HG03135 (cell line): ENCODE measurements at regions not wholly inside any gene's neighbourhood (a gene's known extent, or its start where the extent isn't known, plus 50 kb on each side); places are given as distances from the start of the nearest gene placed in this dataset.

Experiments
- ATAC-seq: cut with Tn5 transposase; IDR thresholded peaks from one replicate; pipeline ENCODE4 v1.9.1; 2021; ENCODE audit warnings: mild to moderate bottlenecking, moderate library complexity; ENCODE audit not compliant: unreplicated experiment

DNA sequence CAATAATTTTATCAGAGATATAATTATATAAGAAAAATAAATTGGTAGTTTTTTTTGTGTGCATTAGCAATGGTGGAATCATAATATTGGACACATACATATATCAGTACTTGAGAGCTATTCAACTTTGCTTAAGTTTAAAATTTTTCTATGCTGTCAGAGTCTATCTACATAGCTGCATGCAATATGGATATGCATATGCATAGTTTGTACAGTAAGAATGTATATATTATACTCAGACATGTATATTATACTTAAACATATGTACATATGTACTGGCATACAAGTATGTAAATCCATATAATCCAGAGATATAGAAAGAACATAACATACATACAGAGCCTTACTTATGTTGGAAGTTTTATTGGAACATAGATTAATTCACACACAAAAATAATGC is 1043.2 kb downstream of the EFNB2 start:
- no peak for ATAC-seq

DNA sequence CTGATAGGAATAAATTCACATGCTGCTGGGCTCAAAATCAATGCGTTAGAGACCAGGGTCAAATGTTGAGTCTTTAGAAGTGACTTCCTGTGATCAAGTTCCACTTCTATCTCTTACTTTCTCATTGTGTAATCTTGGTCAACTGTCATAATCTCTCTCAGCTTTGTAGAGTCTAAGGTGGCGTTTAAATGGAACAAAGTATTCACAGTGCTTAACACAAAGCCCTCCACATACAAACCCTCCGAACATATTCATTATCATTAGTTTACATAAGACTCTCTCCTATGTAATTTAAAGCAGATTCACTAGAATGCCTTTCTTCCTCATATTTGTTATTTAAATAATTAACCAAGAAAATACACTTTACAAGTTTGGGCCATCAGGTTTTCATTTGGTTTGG is 1044.1 kb downstream of the EFNB2 start:
- no peak for ATAC-seq

DNA sequence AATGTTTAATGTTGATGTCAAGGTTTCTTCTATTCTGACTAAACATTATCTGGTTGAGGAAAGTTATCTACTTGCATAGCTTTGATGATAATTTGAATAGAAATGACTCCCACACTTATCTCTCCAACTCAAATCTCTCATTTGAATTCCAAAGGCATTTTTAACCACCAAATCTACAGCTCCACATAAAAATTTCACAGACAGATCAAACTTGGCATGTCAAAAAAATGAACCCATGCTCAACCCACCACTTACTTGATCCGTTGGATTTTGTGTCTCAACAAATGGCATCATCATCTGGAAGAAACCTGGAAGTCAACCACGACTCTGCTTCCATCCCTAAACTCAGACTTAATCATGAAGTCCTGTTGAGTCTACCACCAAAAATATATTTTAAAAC is 1050.4 kb downstream of the EFNB2 start:
- no peak for ATAC-seq

DNA sequence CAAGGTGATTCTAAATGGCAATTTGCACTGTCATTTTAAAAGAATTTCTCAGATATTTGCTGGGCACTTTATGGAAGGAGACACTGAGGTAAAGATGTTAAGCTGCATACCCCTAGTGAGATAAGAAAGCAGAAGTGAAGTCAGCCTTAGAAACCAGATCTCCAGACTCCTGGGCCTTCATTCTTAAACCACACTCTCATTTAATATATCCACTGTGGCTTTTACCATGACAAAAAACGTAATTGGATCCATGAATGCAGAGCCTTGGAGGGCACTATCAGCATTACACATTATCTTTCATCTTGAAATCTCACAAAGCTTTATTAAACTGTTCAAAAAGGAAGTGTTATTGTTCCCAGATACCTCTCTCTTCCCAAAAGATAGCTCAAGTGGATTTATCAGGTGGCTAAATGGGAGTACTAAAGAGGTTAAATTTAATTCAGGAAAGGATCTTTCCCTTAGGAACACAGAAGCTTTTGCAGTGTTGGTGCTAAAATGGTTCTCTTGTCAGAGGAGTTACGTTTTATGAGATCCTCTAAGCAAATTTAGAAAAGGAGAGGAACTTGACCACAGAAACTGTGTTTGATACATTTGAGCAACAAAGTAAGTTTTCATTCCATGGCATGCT is 1060.4 kb downstream of the EFNB2 start:
- no peak for ATAC-seq

DNA sequence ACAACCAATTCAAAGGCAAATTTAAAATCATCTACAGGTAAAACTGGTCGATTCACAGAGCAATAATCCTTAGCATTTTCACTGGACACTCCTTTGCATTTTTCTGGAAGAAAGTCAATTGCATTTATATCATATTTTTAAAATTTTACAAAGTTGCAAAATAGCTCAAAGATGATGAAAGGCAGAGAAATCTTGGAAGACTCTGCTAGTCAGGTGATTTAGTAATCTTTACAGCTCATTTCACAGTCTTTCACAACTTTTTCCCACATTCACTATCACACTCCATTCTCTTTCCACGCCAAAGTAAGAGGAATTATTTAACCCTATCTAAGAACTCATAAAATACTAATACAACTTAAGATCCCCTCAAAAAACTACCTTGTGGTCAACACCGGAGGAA is 1063.8 kb downstream of the EFNB2 start:
- ATAC-seq, result no peak

DNA sequence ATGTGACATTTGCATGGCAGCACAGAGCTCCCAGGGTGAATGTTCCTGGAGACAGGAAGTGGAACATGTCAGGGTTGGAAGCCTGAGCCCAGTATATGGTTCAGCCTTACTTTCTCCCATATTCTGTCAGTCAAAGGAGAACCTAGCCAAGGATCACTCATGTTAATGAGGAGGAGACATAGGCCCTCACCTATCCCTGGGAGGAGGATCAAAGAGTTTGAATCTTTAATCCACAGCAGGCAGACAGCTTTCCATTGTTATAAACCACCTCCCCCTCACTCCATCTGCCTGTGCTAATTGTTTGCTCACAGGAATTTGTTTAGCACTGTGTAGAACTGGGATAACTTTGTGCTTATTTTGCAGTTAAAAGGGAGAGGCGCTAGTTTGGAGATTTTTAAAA is 1069.1 kb downstream of the EFNB2 start:
- ATAC-seq, result no peak

DNA sequence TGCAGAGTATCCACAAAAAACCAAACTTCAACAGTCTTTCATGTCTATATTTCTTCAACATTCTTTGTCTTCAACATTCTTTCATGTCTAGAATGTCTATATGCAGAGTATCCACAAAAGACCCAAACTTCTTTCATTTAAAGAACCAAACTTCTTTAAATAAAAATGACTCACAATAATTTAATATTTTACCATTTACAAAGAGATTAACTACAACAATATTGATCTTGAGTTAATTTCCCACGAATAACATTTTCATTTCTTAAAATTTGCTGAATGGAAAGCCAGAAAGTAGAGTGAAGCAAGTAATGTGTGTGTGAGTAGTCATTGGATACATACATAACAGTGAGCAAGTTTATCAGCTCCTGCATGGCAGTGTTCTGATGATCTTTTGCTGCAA is 1069.7 kb downstream of the EFNB2 start, which contains the start of gene DAOA:
DAOA (plus strand) TSS at position 301 of the 400 bp plus-strand sequence.
- no peak for ATAC-seq

DNA sequence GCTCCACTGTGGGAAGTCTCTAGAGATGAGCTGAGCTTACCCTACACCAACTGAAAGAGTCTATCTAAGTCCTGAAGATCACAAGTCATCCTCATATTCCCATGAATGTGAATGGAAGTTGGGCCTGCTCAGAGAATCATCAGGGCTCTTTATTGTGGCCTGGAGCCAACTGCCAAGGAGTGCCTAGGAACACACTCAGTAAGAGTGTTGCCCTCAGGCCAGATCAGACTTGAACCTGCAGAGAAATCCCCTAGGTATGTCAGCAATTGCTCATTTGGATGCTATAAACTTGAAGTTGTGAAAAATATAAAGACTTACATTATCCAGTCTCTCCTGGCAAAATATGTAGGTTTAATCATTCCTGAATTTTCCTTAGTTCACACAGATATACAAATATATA is 1070.2 kb downstream of the EFNB2 start:
- no peak for ATAC-seq

DNA sequence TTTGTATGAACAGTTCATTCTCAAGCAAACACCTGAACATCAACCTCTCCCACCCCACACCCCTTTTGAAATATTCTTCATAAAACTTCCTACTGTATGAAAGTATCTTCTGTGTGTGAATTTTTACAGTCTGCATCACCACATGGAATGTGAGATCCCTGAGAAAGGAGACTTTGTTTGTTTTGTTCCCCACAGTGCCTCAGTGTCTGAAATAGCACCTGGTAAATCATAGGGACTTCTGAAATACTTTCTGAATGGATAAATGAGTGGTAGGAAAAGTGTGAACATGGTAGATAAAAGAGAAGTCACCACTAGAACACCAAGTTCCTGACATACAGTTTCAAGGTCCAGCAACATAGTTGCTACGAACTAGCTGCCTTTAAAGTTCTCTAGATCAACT is 1071.2 kb downstream of the EFNB2 start:
- no peak for ATAC-seq

DNA sequence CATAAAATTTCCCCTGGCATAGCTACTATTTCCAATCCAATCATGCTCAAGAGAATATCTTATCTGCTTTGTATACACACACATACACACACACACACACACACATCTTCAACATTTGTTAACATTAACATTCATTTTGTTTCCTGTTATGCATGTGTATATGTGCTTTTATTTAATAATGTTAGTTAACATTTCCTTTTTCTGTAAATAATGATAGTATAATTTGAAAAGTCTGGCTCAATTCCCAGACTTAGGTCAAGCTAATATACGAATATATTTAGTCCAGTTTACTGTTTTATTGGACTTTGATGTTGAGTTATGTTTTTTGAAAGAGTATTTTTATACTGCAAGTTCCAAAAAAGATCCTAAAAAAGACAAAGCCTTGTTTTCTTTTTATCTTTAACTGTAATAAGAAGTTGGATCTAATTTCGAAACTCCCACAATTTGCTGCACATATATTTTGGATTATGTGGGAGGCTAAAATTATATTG is 1072.4 kb downstream of the EFNB2 start:
- ATAC-seq, result no peak

DNA sequence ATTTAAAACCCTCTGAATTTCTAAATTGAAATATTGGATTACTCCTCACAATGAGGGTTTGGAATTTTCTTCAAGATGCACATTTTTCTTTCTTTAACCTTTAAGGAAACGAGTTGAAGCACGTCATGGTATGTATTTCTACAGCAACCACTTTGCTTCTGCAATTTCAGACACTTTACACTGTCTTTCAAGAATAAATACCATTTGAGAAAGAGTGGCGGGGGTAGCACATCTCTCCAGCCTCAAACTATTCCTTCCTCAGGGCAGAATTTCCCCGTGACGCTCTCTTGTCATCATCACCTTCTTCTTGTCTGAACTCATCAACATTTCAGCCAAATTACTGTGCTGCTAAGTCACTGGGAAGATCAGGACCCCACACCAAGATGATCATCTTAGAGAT is 1073.4 kb downstream of the EFNB2 start:
- no peak for ATAC-seq

DNA sequence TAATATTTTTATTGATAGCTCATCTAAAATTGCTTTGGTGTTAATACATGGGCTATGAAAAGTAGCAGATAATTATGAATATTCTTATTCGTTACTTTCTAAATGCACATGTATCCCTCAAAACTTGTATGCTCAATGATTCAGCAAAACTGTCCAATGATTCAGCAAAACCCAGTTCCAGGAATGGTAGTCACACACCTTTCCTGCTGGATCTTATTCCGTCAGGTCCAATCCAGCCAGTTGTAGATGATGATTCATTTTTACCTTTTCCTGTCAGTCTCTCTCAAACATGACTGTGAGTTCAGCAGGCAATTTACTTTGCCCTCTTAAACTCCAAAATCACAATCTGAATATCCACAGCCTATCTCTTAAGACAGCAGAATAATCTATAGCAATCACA is 1082.6 kb downstream of the EFNB2 start:
- no peak for ATAC-seq

DNA sequence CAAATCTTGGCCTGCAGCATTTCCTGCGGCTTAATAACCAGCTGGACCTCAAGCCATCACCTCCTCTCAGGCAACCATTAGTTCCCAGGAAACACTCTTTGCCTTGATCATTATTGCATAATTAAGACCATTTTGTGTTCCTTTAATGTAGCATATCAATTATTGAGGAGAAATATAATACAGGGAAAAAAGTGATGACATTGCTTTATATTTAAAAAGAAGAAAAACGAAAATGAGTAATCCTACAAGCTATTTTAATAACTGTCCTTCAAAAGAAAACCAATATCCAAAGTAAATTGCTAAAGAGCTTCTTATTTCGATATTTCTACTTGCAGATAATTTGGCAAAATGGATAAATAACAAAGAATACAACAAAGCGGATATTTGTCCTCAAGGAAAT is 1084.7 kb downstream of the EFNB2 start:
- no peak for ATAC-seq

DNA sequence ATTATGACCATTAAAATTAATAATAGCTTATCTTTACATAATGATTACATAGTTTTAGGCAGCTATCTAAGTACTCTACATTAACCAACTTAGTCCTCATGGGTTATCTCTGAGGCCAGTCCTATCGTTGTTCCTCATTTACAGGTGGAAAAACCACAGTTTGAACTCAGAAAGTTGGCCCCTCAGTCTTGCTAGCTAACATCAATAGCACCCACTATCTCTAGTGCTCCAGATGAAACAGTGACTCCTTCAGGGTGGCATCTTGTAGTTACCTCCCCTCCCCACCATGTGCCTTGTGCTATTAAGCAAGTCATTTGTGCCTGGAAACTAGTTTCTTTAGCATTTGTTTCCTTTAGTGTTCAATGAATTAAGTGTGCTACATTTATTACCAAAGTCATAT is 1086.7 kb downstream of the EFNB2 start:
- ATAC-seq, result no peak

DNA sequence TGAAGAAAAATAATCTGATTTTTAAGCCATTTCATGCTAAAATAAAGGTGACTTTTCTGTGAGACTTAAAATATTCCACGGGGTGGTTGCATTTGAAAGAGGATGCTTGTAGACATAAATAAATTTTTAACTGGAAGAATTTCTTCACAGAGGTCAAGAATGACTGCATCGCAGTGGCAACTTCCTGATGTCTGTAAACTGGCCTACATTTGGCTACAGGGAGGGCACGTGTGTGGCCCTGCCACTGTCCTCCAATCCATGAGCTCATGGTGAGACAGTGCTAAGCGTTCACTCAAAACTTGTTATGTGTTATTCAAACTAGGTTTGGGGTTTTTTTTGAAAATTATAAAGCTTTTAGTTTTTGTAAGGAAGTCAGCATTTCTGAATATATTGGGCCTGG is 1089.3 kb downstream of the EFNB2 start:
- ATAC-seq, result no peak

DNA sequence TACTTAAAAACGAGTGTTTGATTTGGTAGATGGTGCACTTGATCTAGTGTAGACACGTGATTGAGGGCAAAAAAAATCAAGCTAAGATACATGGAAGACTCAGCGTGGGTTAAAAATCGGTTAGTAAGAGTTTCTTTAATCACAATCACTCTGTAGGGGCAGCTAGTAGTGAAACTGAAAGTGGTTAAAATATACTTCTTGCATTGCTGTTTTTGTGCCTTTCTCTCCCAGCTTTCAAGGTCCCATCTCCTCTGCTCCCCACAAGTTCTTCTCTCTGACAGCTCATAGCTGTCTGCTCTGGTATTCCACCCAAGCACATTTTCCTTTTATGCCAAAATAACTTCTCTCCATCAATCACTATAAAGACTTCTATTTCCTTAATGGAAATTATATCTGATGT is 1089.7 kb downstream of the EFNB2 start:
- no peak for ATAC-seq

DNA sequence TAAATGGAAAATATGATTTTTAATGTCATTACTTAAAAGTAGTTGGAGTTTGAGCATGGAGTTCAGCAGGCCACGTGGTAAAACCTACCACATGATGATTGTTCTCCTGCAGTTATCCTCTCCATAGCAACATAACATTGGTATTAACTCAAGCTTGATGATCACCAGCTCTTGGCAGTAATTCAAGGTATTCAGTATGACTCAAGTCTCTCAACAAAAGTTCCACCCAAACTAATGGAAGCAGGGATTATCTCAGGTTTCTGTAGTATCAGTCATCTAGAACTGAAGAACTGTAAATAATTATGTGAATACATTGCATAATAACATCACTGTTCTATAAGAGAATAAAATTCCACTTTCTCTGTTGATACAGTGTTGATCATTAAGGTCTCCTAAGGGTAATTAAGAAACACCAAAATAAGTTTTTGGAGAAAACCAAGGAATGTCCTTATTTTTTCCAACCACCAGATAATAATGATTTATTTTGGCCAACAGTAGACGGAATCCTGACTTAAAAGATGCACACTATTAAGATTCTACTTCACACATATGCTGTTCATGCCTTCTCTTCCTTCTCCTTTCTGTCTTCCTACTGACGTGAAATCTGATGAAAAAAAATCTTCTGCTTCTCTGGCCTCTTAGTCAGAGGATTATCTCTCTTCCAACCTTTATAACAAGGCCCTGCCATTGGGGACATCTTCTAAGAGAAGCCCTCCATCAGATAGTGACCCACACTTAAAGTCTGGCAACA is 1092.3 kb downstream of the EFNB2 start:
- ATAC-seq, result no peak

DNA sequence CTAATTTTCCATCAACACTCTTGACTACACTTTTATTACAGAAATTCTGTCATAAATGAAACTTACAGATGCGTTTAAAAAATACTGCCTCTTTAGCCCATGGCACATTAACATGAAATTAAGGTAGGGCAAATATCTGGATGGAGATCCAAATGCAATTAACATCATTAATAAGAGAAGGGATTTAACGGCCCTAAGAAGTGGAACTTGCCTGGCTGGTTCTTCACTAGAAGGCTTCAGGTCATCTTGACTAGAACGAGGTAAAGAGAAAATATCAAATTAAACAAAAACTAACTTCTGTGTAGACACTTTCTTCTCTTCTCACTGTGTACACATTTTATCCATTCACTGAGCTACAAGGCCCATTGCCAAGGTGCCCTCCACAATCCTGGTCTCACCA is 1093.4 kb downstream of the EFNB2 start:
- no peak for ATAC-seq

DNA sequence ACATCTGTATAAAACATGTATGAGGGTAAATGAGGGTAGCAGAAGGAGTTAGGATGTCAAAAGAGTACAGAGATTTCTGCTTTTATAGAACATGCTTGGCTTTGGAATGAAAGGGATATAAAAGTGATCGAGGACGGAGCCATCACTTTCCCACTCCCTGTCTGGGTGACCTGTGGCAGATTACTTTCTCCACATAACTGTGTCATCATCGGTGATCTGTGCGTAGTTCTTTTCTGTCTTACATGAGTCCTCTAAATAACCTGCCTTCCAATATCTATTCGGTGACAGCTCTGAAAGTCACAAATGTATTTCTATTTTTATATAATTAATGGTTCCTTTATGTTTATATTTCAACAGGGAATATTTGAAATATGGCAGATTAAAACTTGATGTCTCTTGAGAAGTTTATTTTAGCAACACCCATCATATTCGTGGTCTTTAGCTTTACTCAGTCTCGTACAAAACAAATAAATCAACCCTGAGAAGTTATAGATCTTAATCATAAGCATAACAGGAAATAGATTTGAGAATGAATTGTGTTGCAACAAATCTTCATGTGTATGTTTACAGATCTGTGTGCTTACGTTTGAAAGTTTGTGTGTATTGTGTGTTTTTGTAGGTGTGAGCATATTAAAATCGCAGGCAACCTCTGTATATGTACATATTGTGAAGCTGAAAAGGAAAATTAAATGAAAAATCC is 1094.3 kb downstream of the EFNB2 start:
- no peak for ATAC-seq

DNA sequence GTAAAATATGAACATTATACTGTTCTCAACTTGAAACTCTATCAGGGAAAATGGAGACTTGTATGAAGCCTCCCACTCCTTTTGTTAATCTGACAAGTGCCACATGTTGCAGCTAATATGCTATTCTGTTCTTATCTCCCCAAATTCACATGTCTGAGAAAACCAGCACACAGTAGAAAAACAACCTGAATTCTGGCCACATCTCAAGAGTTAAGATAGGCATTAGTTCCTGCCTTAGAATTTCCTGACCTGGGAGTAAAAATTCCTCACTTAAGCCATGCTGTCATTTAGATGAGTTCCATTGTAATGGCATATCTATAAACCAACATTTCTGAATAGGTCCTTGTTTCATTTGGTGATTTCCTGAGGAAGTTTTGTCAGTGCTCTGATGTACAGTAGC is 1098.5 kb downstream of the EFNB2 start:
- ATAC-seq, result no peak

DNA sequence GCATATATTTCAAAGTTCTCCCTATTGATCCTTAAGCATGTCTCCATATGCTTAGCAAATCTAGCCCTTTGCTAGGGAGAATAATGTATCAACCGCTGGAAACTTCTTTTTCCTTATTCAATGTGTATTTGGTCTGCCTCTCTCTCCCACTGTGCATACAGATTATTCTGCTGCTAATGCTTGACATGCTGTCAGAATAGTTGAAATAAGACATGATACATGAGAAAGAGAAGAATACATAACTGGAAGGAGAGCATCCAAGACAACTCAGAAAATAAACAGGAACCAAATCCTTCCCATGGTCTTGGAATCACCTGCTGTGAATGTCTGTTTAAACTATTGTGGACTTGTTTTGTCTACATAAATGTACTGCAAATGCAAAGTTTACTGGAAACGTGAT is 1103.0 kb downstream of the EFNB2 start:
- no peak for ATAC-seq

DNA sequence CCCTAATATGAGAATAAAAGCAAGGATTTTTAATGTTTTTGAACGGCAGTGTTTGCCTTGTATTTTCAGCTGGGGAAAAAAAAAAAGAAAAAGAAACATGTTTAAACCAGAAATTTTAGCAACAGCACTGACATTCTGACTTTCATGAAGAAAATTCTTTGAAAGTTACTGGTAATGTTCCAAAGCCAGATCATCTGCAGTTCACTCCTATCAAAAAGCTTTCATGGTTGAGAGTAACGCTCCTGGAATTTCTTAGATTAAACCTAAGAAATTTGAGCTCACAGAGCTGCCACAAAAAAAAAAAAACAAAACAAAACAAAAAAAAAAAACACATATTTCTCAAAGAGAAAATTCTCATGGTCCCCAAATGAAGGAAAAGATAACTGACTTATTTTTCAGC is 1106.7 kb downstream of the EFNB2 start:
- no peak for ATAC-seq
